H1 (cell line): ENCODE measurements at regions not wholly inside any gene's neighbourhood (a gene's known extent, or its start where the extent isn't known, plus 50 kb on each side); places are given as distances from the start of the nearest gene placed in this dataset.

Experiments
- CTCF ChIA-PET: fragments of 300-600 bp; sonication (Branson Sonifier 250); formaldehyde crosslinking; loops from one replicate; lab custom pipeline; 2021; ENCODE audit not compliant: partially characterized antibody; lab: Charles Lee
- POLR2A ChIA-PET: fragments of 300-600 bp; sonication (Branson Sonifier 250); formaldehyde crosslinking; loops from one replicate; lab custom pipeline; 2021; ENCODE audit warnings: inconsistent platforms; ENCODE audit not compliant: partially characterized antibody; lab: Charles Lee
- DNase-seq, 2 experiments: peaks; one replicate each; pipeline versions ENCODE4 v3.0.0 to v3.0.0-alpha.2; 2010 to 2022; ENCODE audit warnings: low spot score in 2 of 2, low read depth in 1 of 2, mixed read lengths in 1 of 2
- FAIRE-seq: peaks from 2 replicates; lab custom pipeline; 2011; peaks lifted over from hg19 to GRCh38; lab: Jason Lieb, UNC
- H2AFZ ChIP-seq: 2 replicates; pipeline ENCODE4 v1.8.1; 2012; ENCODE audit warnings: low read length, inconsistent platforms
- H2AK5ac ChIP-seq: 2 replicates; pipeline ENCODE4 v1.6.1; 2013; ENCODE audit warnings: low read depth, low read length
- H2BK120ac ChIP-seq: replicated peaks from 2 replicates; pipeline ENCODE3; 2013; ENCODE audit warnings: low read depth, low read length, inconsistent platforms
- H2BK12ac ChIP-seq: 2 replicates; pipeline ENCODE4 v1.6.1; 2013; ENCODE audit warnings: low read depth, low read length
- H2BK15ac ChIP-seq: 2 replicates; pipeline ENCODE4 v1.6.1; 2013; ENCODE audit warnings: low read length
- H2BK20ac ChIP-seq: 2 replicates; pipeline ENCODE4 v1.6.1; 2013; ENCODE audit warnings: low read length
- H2BK5ac ChIP-seq: 2 replicates; pipeline ENCODE4 v1.6.1; 2013; ENCODE audit warnings: low read depth, low read length
- H3K14ac ChIP-seq: 2 replicates; pipeline ENCODE4 v1.6.1; 2013; ENCODE audit warnings: inconsistent platforms; ENCODE audit not compliant: insufficient read length
- H3K18ac ChIP-seq: 2 replicates; pipeline ENCODE4 v1.6.1; 2013; ENCODE audit warnings: low read length; ENCODE audit errors: extremely low read depth
- H3K23ac ChIP-seq: 2 replicates; pipeline ENCODE4 v1.6.1; 2013; ENCODE audit warnings: inconsistent platforms; ENCODE audit not compliant: insufficient read length
- H3K23me2 ChIP-seq: 2 replicates; pipeline ENCODE4 v1.6.1; 2013; ENCODE audit warnings: low read depth, low read length
- H3K27ac ChIP-seq: 2 replicates; pipeline ENCODE4 v1.6.1; 2011; ENCODE audit warnings: low read depth, low read length, inconsistent platforms
- H3K27me3 ChIP-seq, 4 experiments: replicated peaks in 1 of 4; 1 replicate in 1 of 4; 2 replicates in 3 of 4; pipeline versions ENCODE4 v1.6.1 to v1.8.1; 2011 to 2013; ENCODE audit warnings: low read length in 3 of 4, mild to moderate bottlenecking in 3 of 4, inconsistent platforms in 2 of 4, mixed read lengths in 2 of 4, moderate library complexity in 1 of 4; ENCODE audit not compliant: control insufficient read depth in 3 of 4, insufficient read depth in 3 of 4; ENCODE audit errors: extremely low read depth in 1 of 4
- H3K36me3 ChIP-seq, 4 experiments: 2 replicates each; pipeline versions ENCODE4 v1.6.1 to v1.8.1; 2011 to 2013; ENCODE audit warnings: mild to moderate bottlenecking in 4 of 4, low read length in 3 of 4, moderate library complexity in 2 of 4, control low read depth in 1 of 4, inconsistent platforms in 1 of 4; ENCODE audit not compliant: insufficient read depth in 4 of 4, control insufficient read depth in 2 of 4
- H3K4ac ChIP-seq: replicated peaks from 2 replicates; pipeline ENCODE3; 2013; ENCODE audit warnings: low read length, low read depth, mixed read lengths, inconsistent platforms; ENCODE audit not compliant: insufficient read length
- H3K4me1 ChIP-seq, 4 experiments: replicated peaks in 1 of 4; 1 replicate in 1 of 4; 2 replicates in 3 of 4; pipeline versions ENCODE4 v1.6.1 to v1.8.1; 2011 to 2013; ENCODE audit warnings: low read length in 3 of 4, inconsistent platforms in 2 of 4, mixed read lengths in 1 of 4; ENCODE audit not compliant: insufficient read depth in 4 of 4, control insufficient read depth in 3 of 4
- H3K4me2 ChIP-seq, 2 experiments: 2 replicates each; pipeline versions ENCODE4 v1.6.1 to v1.8.1; 2011 to 2013; ENCODE audit warnings: low read depth in 2 of 2, low read length in 2 of 2, control low read depth in 1 of 2, inconsistent platforms in 1 of 2, mild to moderate bottlenecking in 1 of 2; ENCODE audit not compliant: insufficient read depth in 1 of 2
- H3K4me3 ChIP-seq, 4 experiments: fragments of 200-600, 300-600 bp in 1 of 4; sonication (generic), shearing (Covaris generic), sonication (Bioruptor Twin) in 1 of 4; 2 replicates each; pipeline versions ENCODE4 v1.5.1 to v1.8.1; 2011 to 2016; ENCODE audit warnings: low read length in 4 of 4, low read depth in 3 of 4, control low read depth in 2 of 4, inconsistent platforms in 2 of 4, mild to moderate bottlenecking in 2 of 4, mixed read lengths in 1 of 4, moderate library complexity in 1 of 4; ENCODE audit not compliant: insufficient read depth in 2 of 4; ENCODE audit errors: extremely low read depth in 1 of 4
- H3K56ac ChIP-seq: replicated peaks from 2 replicates; pipeline ENCODE3; 2013; ENCODE audit warnings: low read depth, mild to moderate bottlenecking, mixed read lengths, low read length, inconsistent platforms; ENCODE audit not compliant: insufficient read length
- H3K79me1 ChIP-seq: 2 replicates; pipeline ENCODE4 v1.6.1; 2013; ENCODE audit warnings: low read depth, low read length, control low read depth
- H3K79me2 ChIP-seq, 2 experiments: 2 replicates each; pipeline versions ENCODE4 v1.6.1 to v1.8.1; 2012 to 2013; ENCODE audit warnings: low read length in 2 of 2, mild to moderate bottlenecking in 2 of 2, inconsistent platforms in 1 of 2; ENCODE audit not compliant: insufficient read depth in 2 of 2, control insufficient read depth in 1 of 2
- H3K9ac ChIP-seq, 4 experiments: replicated peaks in 1 of 4; 1 replicate in 1 of 4; 2 replicates in 3 of 4; pipeline versions ENCODE4 v1.6.1 to v1.8.1; 2011 to 2013; ENCODE audit warnings: low read depth in 3 of 4, low read length in 3 of 4, control low read depth in 2 of 4, mild to moderate bottlenecking in 2 of 4, moderate library complexity in 2 of 4, inconsistent platforms in 1 of 4; ENCODE audit errors: extremely low read depth in 1 of 4
- H3K9me3 ChIP-seq, 2 experiments: 2 replicates each; pipeline versions ENCODE4 v1.6.1 to v1.8.1; 2012 to 2013; ENCODE audit warnings: mild to moderate bottlenecking in 2 of 2, moderate library complexity in 2 of 2, control low read depth in 1 of 2, inconsistent platforms in 1 of 2, low read depth in 1 of 2, low read length in 1 of 2, mixed read lengths in 1 of 2; ENCODE audit not compliant: insufficient read depth in 2 of 2
- H4K20me1 ChIP-seq, 2 experiments: replicated peaks in 1 of 2; 2 replicates each; pipeline versions ENCODE3 to v1.8.1; 2011 to 2013; ENCODE audit warnings: inconsistent platforms in 2 of 2, low read length in 2 of 2, mild to moderate bottlenecking in 1 of 2; ENCODE audit not compliant: insufficient read depth in 2 of 2, control insufficient read depth in 1 of 2
- H4K5ac ChIP-seq: 2 replicates; pipeline ENCODE4 v1.6.1; 2013; ENCODE audit warnings: low read length, low read depth, mixed read lengths, inconsistent platforms; ENCODE audit not compliant: insufficient read length
- H4K8ac ChIP-seq: 2 replicates; pipeline ENCODE4 v1.8.0; 2013; ENCODE audit warnings: mild to moderate bottlenecking, moderate library complexity, low read length, inconsistent platforms; ENCODE audit not compliant: insufficient read depth; ENCODE audit errors: extremely low read depth
- H4K91ac ChIP-seq: replicated peaks from 2 replicates; pipeline ENCODE3; 2013; ENCODE audit warnings: low read length, mixed read lengths, inconsistent platforms; ENCODE audit not compliant: insufficient read length
- CHD2 ChIP-seq: IDR thresholded peaks from 2 replicates; pipeline ENCODE4 v1.6.1; 2012; ENCODE audit warnings: low read length, improper control_type of control experiment
- FOSL1 ChIP-seq: IDR thresholded peaks from 2 replicates; pipeline ENCODE4 v1.6.1; 2011; ENCODE audit warnings: mild to moderate bottlenecking, low read depth, low read length, moderate library complexity; ENCODE audit not compliant: insufficient read depth
- JUND ChIP-seq: IDR thresholded peaks from 2 replicates; pipeline ENCODE4 v1.6.1; 2011; ENCODE audit warnings: mild to moderate bottlenecking, improper control_type of control experiment, low read length
- KDM1A ChIP-seq: fragments of 200-600, 300-600 bp; sonication (generic); IDR thresholded peaks from 2 replicates; pipeline ENCODE4 v1.7.1; 2016; ENCODE audit warnings: mild to moderate bottlenecking, low read length, borderline replicate concordance
- POLR2A ChIP-seq, 2 experiments: IDR thresholded peaks; 1 replicate in 1 of 2; 2 replicates in 1 of 2; pipeline ENCODE4 v1.6.1; 2011; ENCODE audit warnings: low read depth in 2 of 2, low read length in 2 of 2, mild to moderate bottlenecking in 2 of 2; ENCODE audit errors: control extremely low read depth in 1 of 2
- RNF2 ChIP-seq: fragments of 200-900, 300-1000 bp; sonication (generic); IDR thresholded peaks from 2 replicates; pipeline ENCODE4 v1.7.1; 2016; ENCODE audit warnings: borderline replicate concordance, low read depth, mild to moderate bottlenecking, antibody characterized with exemption, low read length; ENCODE audit not compliant: poor library complexity, severe bottlenecking; ENCODE audit errors: missing control alignments
- SIN3A ChIP-seq, 2 experiments: IDR thresholded peaks in 1 of 2; conservative IDR thresholded peaks in 1 of 2; 2 replicates each; pipeline ENCODE4 v1.6.1; 2011 to 2012; ENCODE audit warnings: low read length in 2 of 2, improper control_type of control experiment in 1 of 2, low read depth in 1 of 2, mild to moderate bottlenecking in 1 of 2
- SP2 ChIP-seq: IDR thresholded peaks from 2 replicates; pipeline ENCODE4 v1.6.1; 2012; ENCODE audit warnings: mild to moderate bottlenecking, low read length, inconsistent platforms
- SUZ12 ChIP-seq: fragments of 200-600 bp; sonication (generic); IDR thresholded peaks from 2 replicates; pipeline ENCODE4 v1.6.1; 2012; ENCODE audit warnings: mild to moderate bottlenecking, inconsistent platforms, low read length, moderate library complexity, mixed read lengths
- TCF12 ChIP-seq: IDR thresholded peaks from 2 replicates; pipeline ENCODE4 v1.6.1; 2011; ENCODE audit warnings: low read depth, mild to moderate bottlenecking, low read length
- WGBS, 2 experiments: shearing (Covaris generic) in 1 of 2; methylation state at CpG; one replicate each; pipeline versions ENCODE4 v1.1.6 to v1.1.7; 2013 to 2015; ENCODE audit warnings: low lambda C conversion rate in 2 of 2, mixed read lengths in 2 of 2, inconsistent platforms in 1 of 2, low coverage in 1 of 2, missing lambda C conversion rate in 1 of 2; ENCODE audit not compliant: insufficient replicate concordance in 2 of 2, insufficient coverage in 1 of 2, insufficient read length in 1 of 2; ENCODE audit errors: extremely low coverage in 1 of 2, missing lambda C conversion rate in 1 of 2; 5-methylcytosine and 5-hydroxymethylcytosine counted together

DNA sequence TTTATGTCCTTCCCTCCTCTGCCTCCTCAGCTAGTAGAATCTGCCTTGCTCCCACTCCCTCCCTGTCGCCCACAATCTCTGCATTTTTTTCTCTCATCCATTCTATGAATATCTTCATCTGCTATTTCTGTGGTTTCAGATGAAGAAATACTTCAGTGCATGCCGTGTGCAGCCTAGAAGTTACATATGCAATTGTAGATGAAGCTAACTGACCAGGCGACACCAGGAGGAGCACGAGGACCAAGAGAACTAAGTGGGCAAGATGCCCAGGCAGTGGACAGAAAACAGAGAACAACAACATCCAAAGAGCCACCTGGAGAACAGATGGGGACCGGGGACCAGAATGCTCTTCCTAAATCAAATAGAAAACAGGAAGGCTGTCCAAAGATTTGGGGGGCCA is 121.4 kb upstream of the ATP11B start:
- no peaks in the 10 kb centered on the region for H4K20me1 ChIP-seq
- no peak overlapping the region for H2AK5ac ChIP-seq
- no peaks in the 10 kb centered on the region for H3K79me2 ChIP-seq
- no peak overlapping the region for H3K18ac ChIP-seq
- ChIA-PET POLR2A (no interaction called here), CTCF (interaction anchor here (1.3 kb wide), 1 partner anchor 279 kb away, joined by 3 read pairs; no protein-coding TSS in a partner anchor)
- H2BK12ac ChIP-seq, result no peak overlapping the region
- H2BK15ac ChIP-seq, result no peak overlapping the region
- no peak overlapping the region for H4K8ac ChIP-seq
- no peak overlapping the region for H4K5ac ChIP-seq
- no peak overlapping the region for H3K23ac ChIP-seq
- TF ChIP-seq SUZ12, result no peak
- no peak for TF ChIP-seq SIN3A (conservative IDR thresholded peaks at IDR 0.05 in 1 of 2, IDR thresholded peaks at IDR 0.05 in 1 of 2; ENCODE audit: low read depth in 1 of 2, low read length in 2 of 2)
- no peak for TF ChIP-seq FOSL1
- TF ChIP-seq KDM1A, result no peak
- no peak for TF ChIP-seq TCF12
- no peak for TF ChIP-seq RNF2
- no peak for TF ChIP-seq POLR2A (IDR thresholded peaks at IDR 0.05; ENCODE audit: control extremely low read depth in 1 of 2, low read depth in 2 of 2, low read length in 2 of 2)
- TF ChIP-seq JUND, result no peak
- no peak for TF ChIP-seq SP2
- TF ChIP-seq CHD2, result no peak
- TF ChIP-seq, all 59 proteins: peak for 0
- H3K4me3 ChIP-seq, result no peak overlapping the region
- H3K4me1 ChIP-seq, result no peaks in the 10 kb centered on the region
- 81% methylated on average over 5 of the region's 5 CpGs; no CpG with 5 or more reads in 1 of the 2 experiments for WGBS, 2 experiments
- H3K36me3 ChIP-seq, result no peaks in the 10 kb centered on the region
- no peak overlapping the region for H3K56ac ChIP-seq
- H2AFZ ChIP-seq, result no peak overlapping the region
- H3K4me2 ChIP-seq, result no peak overlapping the region
- no peak for DNase-seq
- H3K27me3 ChIP-seq, result 0 out of 7 replicates have a peak, but pooled peaks cover 0 to 2% (median 0%) of the 10 kb centered on the region in 4 experiments
- H2BK120ac ChIP-seq, result no peak overlapping the region
- no peak overlapping the region for H3K4ac ChIP-seq
- no peak overlapping the region for H3K14ac ChIP-seq
- no peaks in the 10 kb centered on the region for H3K9me3 ChIP-seq
- no peak overlapping the region for H2BK20ac ChIP-seq
- FAIRE-seq, result no peak
- no peak overlapping the region for H3K27ac ChIP-seq
- no peak overlapping the region for H4K91ac ChIP-seq
- H3K23me2 ChIP-seq, result no peaks in the 10 kb centered on the region; the same call in 1 of the 2 replicates
- no peak overlapping the region for H3K9ac ChIP-seq
- H2BK5ac ChIP-seq, result no peak overlapping the region
- H3K79me1 ChIP-seq, result no peaks in the 10 kb centered on the region
